Right lobe of liver (tissue), 4 donors: ENCODE measurements at regions not wholly inside any gene's neighbourhood (a gene's known extent, or its start where the extent isn't known, plus 50 kb on each side); places are given as distances from the start of the nearest gene placed in this dataset.

Experiments
- CTCF ChIP-seq, 4 donors: fragments of 200-600 bp in 3 of 4; fragments of 450-650 bp in 1 of 4; IDR thresholded peaks; one replicate each; pipeline versions ENCODE4 v1.5.1 to v1.8.0; 2016 to 2022; ENCODE audit warnings: antibody characterized with exemption in 4 of 4, mild to moderate bottlenecking in 2 of 4
- POLR2A ChIP-seq: fragments of 450-650 bp; IDR thresholded peaks from one replicate; pipeline ENCODE4 v1.6.1; 2017; ENCODE audit warnings: antibody characterized with exemption, mild to moderate bottlenecking
- donor health status: DM: no; HTN: no; CAD: no.
- donor health status: DM: no; HTN: no; CAD: no.
- donor health status: DM: no; HTN: yes; CAD: no.

GRCh38 chr3:94787734-94788270 lies 724.9 kb downstream of the NSUN3 start:
- TF ChIP-seq CTCF (IDR thresholded peaks at IDR 0.05), result no peak
- no peak for TF ChIP-seq POLR2A
